ENCODE measurements at regions not wholly inside any gene's neighbourhood (a gene's known extent, or its start where the extent isn't known, plus 50 kb on each side); places are given as distances from the start of the nearest gene placed in this dataset.

DNA sequence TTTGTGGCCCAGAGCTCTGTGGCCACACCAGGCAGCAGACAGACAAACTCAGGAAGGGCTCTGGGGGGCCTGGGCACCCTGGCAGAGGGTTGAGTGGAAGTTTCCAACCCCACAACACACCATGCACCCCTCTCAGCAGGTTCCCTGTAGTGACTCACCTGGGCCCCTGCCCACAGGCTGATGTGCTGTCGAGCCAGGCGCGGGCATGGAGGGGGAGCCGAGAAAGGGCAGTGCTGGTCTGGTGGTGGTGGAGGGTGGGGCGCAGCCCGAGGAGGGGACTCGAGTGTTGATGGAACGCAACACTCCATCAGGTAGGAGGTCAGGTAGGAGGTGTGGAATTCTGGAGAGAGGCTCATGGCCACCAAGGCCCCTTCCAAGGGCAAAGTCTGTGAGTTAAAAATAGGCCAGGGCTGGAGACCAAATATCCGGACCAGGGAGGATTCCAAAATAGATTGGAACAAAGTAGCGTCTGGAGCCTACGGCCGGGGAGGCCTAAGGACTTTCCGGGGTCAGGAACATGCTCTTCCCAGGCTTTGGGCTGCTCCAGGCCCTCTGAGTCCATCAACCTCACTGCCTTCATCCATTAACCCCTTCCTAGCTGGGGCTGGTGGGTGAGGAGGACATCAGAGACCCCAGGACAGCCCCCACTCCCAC, 191.5 kb upstream of the AJAP1 start:
- no peaks in the 10 kb centered on the region for H3K27me3 Mint-ChIP-seq
- no peaks in the 10 kb centered on the region for H3K4me1 Mint-ChIP-seq
- no peaks in the 10 kb centered on the region for H3K36me3 Mint-ChIP-seq
- no peak overlapping the region for H3K4me3 Mint-ChIP-seq
- no peak overlapping the region for H3K27ac Mint-ChIP-seq
- no peaks in the 10 kb centered on the region for H3K9me3 Mint-ChIP-seq
- DNase-seq (no peak), ATAC-seq (ENCODE audit: low read depth) (no peak)
- POLR2A ChIA-PET = no interaction called here

GRCh38 chr1:4463631-4464030, 190.8 kb upstream of the AJAP1 start:
- no peaks in the 10 kb centered on the region for H3K9me3 Mint-ChIP-seq
- no peaks in the 10 kb centered on the region for H3K36me3 Mint-ChIP-seq
- H3K4me3 Mint-ChIP-seq = no peak overlapping the region
- H3K27me3 Mint-ChIP-seq = no peaks in the 10 kb centered on the region
- POLR2A ChIA-PET = no interaction called here
- ATAC-seq (ENCODE audit: low read depth) (no peak), DNase-seq (no peak)
- H3K4me1 Mint-ChIP-seq = no peaks in the 10 kb centered on the region
- H3K27ac Mint-ChIP-seq = no peak overlapping the region

DNA sequence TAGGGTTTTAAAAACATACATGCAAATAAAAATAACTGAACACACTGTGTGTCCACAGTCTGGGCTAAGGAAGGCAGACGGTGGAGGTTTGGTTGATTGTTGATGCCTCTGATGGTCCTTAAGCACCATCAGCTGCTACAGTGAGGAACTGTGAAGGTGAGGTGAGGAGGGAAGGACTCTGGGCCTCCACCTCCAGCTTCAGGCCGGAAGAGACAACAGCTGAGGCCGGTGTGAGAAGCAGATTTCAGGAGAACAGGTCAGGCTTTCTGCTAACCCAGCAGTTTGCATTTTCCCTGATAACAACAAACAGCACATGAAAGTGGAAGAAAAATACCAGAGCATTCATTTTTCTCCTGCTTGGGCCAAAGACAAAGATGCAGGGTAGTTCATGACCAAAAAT, 189.9 kb upstream of the AJAP1 start:
- no peak for ATAC-seq (ENCODE audit: low read depth)
- POLR2A ChIA-PET = no interaction called here
- H3K27me3 Mint-ChIP-seq = no peaks in the 10 kb centered on the region

DNA sequence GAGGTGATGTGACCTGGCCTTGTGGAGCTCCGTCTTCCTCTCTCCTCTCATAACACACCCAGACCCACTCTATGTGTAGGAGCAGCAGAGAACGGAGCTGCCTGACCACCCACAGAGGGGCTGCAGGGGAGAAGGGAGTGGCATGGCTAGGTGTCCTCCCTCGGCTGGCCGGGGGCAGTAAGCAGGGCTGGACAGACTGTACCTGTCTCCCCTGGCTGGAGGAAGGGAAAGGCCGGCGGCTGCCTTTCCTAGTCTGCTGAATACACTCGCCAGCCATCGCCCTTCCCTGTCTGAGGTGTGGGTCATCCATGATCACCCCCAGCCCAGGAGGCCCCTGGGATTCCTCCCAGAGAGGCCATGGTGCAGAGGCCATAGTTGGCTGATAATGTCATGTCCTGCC, 187.2 kb upstream of the AJAP1 start:
- no peak for ATAC-seq (ENCODE audit: low read depth)
- Mint-ChIP-seq H3K27me3 (no peaks in the 10 kb centered on the region), H3K36me3 (no peaks in the 10 kb centered on the region), H3K4me1 (no peaks in the 10 kb centered on the region), H3K4me3 (no peak overlapping the region), H3K27ac (no peak overlapping the region), H3K9me3 (no peaks in the 10 kb centered on the region)
- no peak for DNase-seq
- POLR2A ChIA-PET = no interaction called here

More for the DNA sequence above, 189.9 kb upstream of the AJAP1 start:
- H3K27ac Mint-ChIP-seq = no peak overlapping the region
- no peaks in the 10 kb centered on the region for H3K9me3 Mint-ChIP-seq
- DNase-seq = no peak
- H3K36me3 Mint-ChIP-seq = no peaks in the 10 kb centered on the region
- H3K4me1 Mint-ChIP-seq = no peaks in the 10 kb centered on the region
- H3K4me3 Mint-ChIP-seq = no peak overlapping the region

- no peak for DNase-seq
- no peaks in the 10 kb centered on the region for H3K4me1 Mint-ChIP-seq
- no peaks in the 10 kb centered on the region for H3K27me3 Mint-ChIP-seq
- POLR2A ChIA-PET = no interaction called here
- H3K4me3 Mint-ChIP-seq = no peak overlapping the region
- no peak overlapping the region for H3K27ac Mint-ChIP-seq
- no peak for ATAC-seq (ENCODE audit: low read depth)
- no peaks in the 10 kb centered on the region for H3K9me3 Mint-ChIP-seq
- H3K36me3 Mint-ChIP-seq = no peaks in the 10 kb centered on the region
These were observed 186.0 kb upstream of the AJAP1 start for GRCh38 chr1:4468386-4468785.

GRCh38 chr1:4468804-4469514, 185.4 kb upstream of the AJAP1 start:
- no peaks in the 10 kb centered on the region for H3K4me1 Mint-ChIP-seq

DNA sequence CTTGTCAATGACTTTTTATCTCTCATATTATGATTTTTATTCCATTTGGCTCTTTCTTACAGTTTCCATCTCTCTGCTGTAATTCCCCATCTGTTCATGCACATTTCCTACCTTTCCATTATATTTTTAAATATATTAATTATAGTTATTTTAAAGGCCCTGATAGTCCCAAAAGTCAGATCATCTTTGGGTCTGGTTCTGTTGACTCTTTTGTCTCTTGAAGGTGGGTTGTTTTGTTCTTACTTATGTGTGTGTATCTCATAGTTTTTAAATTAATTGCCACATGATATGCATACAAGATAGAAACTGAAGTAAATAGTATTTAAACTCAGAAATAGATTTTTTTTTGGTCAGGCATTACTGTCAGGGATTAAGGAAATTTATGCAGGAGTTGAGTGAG, 178.0 kb upstream of the AJAP1 start:
- POLR2A ChIA-PET = no interaction called here
- H3K27me3 Mint-ChIP-seq = no peaks in the 10 kb centered on the region

More at GRCh38 chr1:4468804-4469514, 185.4 kb upstream of the AJAP1 start:
- H3K36me3 Mint-ChIP-seq = no peaks in the 10 kb centered on the region
- H3K27me3 Mint-ChIP-seq = no peaks in the 10 kb centered on the region
- H3K9me3 Mint-ChIP-seq = no peaks in the 10 kb centered on the region
- H3K27ac Mint-ChIP-seq = no peak overlapping the region
- DNase-seq (no peak), ATAC-seq (ENCODE audit: low read depth) (no peak)
- no peak overlapping the region for H3K4me3 Mint-ChIP-seq
- POLR2A ChIA-PET = no interaction called here

GRCh38 chr1:4481451-4481850, 173.0 kb upstream of the AJAP1 start:
- Mint-ChIP-seq H3K27me3 (peaks cover 3% of the 10 kb centered on the region), H3K4me1 (no peaks in the 10 kb centered on the region), H3K4me3 (no peak overlapping the region), H3K27ac (no peak overlapping the region), H3K36me3 (no peaks in the 10 kb centered on the region), H3K9me3 (no peaks in the 10 kb centered on the region)
- ATAC-seq (ENCODE audit: low read depth) = no peak
- POLR2A ChIA-PET = no interaction called here
- DNase-seq = no peak

More for the DNA sequence above, 178.0 kb upstream of the AJAP1 start:
- H3K4me3 Mint-ChIP-seq = no peak overlapping the region
- H3K4me1 Mint-ChIP-seq = no peaks in the 10 kb centered on the region
- DNase-seq (no peak), ATAC-seq (ENCODE audit: low read depth) (no peak)
- H3K36me3 Mint-ChIP-seq = no peaks in the 10 kb centered on the region
- no peak overlapping the region for H3K27ac Mint-ChIP-seq
- no peaks in the 10 kb centered on the region for H3K9me3 Mint-ChIP-seq

DNA sequence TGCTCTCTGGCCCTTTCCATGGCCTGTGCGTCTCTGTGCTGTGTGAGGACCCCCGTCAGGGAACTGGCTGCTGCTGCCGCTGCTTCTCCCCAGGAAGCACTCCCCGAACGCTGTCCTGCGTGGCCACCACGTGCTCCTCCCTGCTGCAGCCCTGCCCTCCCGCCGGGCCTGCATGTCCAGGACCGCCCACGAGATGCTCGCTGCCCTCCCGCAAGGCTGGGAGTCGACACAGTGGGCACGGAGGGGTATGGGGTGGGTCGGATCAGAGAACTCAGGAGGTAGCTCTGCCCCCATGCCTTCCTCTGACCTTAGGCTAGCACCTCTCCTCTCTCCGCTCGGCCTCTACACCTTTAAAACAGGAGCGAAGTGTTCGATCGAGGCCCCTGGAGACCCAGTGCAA, 171.9 kb upstream of the AJAP1 start:
- ATAC-seq (ENCODE audit: low read depth) = no peak

GRCh38 chr1:4483021-4483625, 171.3 kb upstream of the AJAP1 start:
- DNase-seq (no peak), ATAC-seq (ENCODE audit: low read depth) (no peak)
- H3K27ac Mint-ChIP-seq = no peak overlapping the region
- no peak overlapping the region for H3K4me3 Mint-ChIP-seq
- POLR2A ChIA-PET = no interaction called here
- H3K36me3 Mint-ChIP-seq = no peaks in the 10 kb centered on the region
- no peaks in the 10 kb centered on the region for H3K9me3 Mint-ChIP-seq
- no peaks in the 10 kb centered on the region for H3K4me1 Mint-ChIP-seq
- H3K27me3 Mint-ChIP-seq = peaks cover 3% of the 10 kb centered on the region

More for the DNA sequence above, 171.9 kb upstream of the AJAP1 start:
- no peak overlapping the region for H3K27ac Mint-ChIP-seq
- peaks cover 3% of the 10 kb centered on the region for H3K27me3 Mint-ChIP-seq
- H3K4me1 Mint-ChIP-seq = no peaks in the 10 kb centered on the region
- H3K9me3 Mint-ChIP-seq = no peaks in the 10 kb centered on the region
- no peaks in the 10 kb centered on the region for H3K36me3 Mint-ChIP-seq
- H3K4me3 Mint-ChIP-seq = no peak overlapping the region
- no peak for DNase-seq
- POLR2A ChIA-PET = no interaction called here

DNA sequence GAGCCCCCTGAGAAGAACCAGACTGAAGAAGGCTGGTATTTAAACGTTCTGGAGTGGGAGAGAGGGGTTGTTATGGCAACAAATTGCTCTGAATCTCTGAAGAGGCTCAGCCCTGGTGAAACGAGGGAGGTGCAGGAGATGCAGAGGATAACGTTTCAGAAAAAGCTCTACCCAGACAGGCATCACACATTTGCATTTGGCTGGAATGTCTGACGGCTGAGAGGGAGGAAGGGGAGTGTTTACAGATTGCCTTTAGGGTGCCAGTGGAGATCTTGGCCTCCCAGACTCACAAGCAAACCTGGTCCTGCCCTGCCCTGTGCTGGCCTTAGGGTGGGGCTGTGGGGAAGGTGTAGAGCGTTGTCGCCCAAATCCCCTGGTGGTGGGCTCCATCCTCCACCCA, 169.0 kb upstream of the AJAP1 start:
- Mint-ChIP-seq H3K27ac (no peak overlapping the region), H3K4me3 (no peak overlapping the region), H3K9me3 (no peaks in the 10 kb centered on the region), H3K36me3 (no peaks in the 10 kb centered on the region), H3K27me3 (peaks cover 3% of the 10 kb centered on the region), H3K4me1 (no peaks in the 10 kb centered on the region)
- POLR2A ChIA-PET = no interaction called here
- DNase-seq = no peak
- ATAC-seq (ENCODE audit: low read depth) = no peak

GRCh38 chr1:4485878-4486277, 168.5 kb upstream of the AJAP1 start:
- no peak overlapping the region for H3K27ac Mint-ChIP-seq
- no peak for ATAC-seq (ENCODE audit: low read depth)
- no peak overlapping the region for H3K4me3 Mint-ChIP-seq
- no peaks in the 10 kb centered on the region for H3K36me3 Mint-ChIP-seq
- POLR2A ChIA-PET = no interaction called here
- peaks cover 3% of the 10 kb centered on the region for H3K27me3 Mint-ChIP-seq
- DNase-seq = no peak
- no peaks in the 10 kb centered on the region for H3K4me1 Mint-ChIP-seq
- H3K9me3 Mint-ChIP-seq = no peaks in the 10 kb centered on the region

GRCh38 chr1:4486408-4487120, 167.8 kb upstream of the AJAP1 start:
- Mint-ChIP-seq H3K9me3 (no peaks in the 10 kb centered on the region), H3K4me1 (no peaks in the 10 kb centered on the region), H3K4me3 (no peak overlapping the region), H3K27ac (no peak overlapping the region), H3K27me3 (peaks cover 3% of the 10 kb centered on the region), H3K36me3 (no peaks in the 10 kb centered on the region)
- no peak for DNase-seq
- POLR2A ChIA-PET = no interaction called here
- ATAC-seq (ENCODE audit: low read depth) = no peak

DNA sequence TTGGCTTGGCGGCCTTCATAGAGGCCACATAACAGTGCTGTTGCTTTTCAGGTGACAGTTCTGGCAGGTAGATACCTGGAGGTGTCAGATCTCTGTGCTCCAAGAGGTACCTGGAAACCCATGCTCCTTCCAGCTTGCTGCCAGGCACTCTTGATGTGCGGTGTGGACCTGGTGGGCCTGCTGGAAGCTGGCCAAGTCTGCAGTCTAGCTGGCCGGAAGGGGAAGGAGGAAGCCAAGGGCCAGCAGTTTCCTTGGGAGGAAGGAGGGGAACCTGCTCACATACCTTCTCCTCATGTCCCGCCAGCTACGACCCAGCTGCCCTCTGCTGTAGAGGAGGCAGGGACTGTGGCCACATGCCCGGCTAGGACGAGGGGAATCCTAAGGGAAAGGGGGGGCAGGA, 166.4 kb upstream of the AJAP1 start:
- peaks cover 3% of the 10 kb centered on the region for H3K27me3 Mint-ChIP-seq

More for the DNA sequence above, 166.4 kb upstream of the AJAP1 start:
- H3K27ac Mint-ChIP-seq = no peak overlapping the region
- H3K9me3 Mint-ChIP-seq = no peaks in the 10 kb centered on the region
- ATAC-seq (ENCODE audit: low read depth) = no peak
- H3K4me3 Mint-ChIP-seq = no peak overlapping the region
- no peak for DNase-seq
- H3K4me1 Mint-ChIP-seq = no peaks in the 10 kb centered on the region
- no peaks in the 10 kb centered on the region for H3K36me3 Mint-ChIP-seq
- POLR2A ChIA-PET = no interaction called here

All from activated naive CD8-positive, alpha-beta T cell treated with anti-CD3 and anti-CD28 coated beads, Interleukin-2, amount 10 ng/mL, durations not matched to agents 7 days and 5 days (primary cell).